ENCODE measurements at regions not wholly inside any gene's neighbourhood (a gene's known extent, or its start where the extent isn't known, plus 50 kb on each side); places are given as distances from the start of the nearest gene placed in this dataset.

DNA sequence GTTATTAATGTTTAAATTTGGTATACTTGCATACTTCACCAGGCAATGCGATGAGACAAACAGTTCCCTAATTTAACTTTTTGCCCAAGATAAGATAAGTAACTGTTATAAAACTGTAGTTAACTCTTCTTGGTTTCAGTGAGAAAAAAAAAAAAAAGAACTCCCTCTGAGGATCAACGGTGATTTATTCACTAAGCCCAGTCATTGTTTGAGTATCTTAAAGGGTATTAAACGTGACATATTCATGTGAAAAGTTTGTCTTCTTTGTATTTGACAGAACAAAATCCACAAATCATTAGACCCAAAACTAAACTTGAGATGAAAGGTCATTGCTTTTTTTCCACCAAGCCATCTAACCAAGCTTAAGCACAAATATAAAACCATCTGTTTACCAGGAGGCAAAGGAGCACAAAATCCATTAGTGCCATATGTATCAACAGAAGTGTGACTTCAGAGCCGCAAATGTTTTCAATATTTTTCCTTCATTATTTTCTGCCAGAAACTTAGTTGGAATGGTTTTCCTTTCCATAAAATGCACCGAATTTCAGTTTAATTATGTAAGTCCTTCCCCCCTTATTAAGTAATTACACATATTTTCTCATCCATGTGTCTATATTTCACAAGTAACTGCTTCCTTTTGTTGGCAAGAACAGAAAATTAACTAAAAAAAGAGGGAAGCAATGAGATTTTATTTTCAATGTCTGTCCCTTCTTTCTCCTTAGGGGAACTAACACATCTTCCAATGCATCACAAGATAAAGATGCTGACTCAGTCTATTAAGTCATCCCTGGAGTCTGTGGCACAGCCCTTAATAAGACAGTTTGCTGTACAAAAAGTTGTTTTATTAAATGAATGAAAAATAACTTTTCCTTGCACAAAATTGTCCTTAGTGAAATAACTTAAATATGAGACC lies 92.2 kb upstream of the RAP2B start:
- POLR2A ChIA-PET: no interaction called here

DNA sequence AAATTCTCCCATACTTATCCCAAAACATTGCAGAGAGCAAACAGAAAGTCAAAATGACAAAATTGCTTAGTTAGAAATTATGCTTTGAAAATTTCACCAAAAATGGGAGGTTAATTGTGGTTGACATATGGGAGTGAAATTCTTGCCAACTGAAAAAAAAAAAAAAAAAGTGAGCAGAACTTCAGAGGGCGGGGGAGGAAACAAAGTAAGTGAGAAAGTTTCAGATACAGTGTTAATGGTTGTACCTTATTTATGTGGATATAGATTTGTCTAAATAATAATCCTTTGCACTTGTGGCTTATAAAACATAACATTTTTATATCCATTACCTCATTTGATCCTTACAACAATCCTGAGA lies 91.5 kb upstream of the RAP2B start:
- peak overlapping the region; percentile 26; the same call in 1 of the 3 replicates for H3K4me2 ChIP-seq
- CTCF ChIA-PET: no interaction called here
- POLR2A ChIA-PET: no interaction called here
- H3K27ac ChIP-seq: no peak overlapping the region
- no peak for TF ChIP-seq MAFK (IDR thresholded peaks at IDR 0.05; ENCODE audit: partially characterized antibody)
- TF ChIP-seq, protein P1, sequence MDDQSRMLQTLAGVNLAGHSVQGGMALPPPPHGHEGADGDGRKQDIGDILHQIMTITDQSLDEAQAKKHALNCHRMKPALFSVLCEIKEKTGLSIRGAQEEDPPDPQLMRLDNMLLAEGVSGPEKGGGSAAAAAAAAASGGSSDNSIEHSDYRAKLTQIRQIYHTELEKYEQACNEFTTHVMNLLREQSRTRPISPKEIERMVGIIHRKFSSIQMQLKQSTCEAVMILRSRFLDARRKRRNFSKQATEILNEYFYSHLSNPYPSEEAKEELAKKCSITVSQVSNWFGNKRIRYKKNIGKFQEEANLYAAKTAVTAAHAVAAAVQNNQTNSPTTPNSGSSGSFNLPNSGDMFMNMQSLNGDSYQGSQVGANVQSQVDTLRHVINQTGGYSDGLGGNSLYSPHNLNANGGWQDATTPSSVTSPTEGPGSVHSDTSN (IDR thresholded peaks at IDR 0.05): no peak
- TF ChIP-seq RNF2 (IDR thresholded peaks at IDR 0.05; ENCODE audit: borderline replicate concordance, low read depth): no peak
- no peak for TF ChIP-seq HOXA7 (CRISPR knock-in tag; IDR thresholded peaks at IDR 0.05)
- TF ChIP-seq FOXS1 (CRISPR knock-in tag; IDR thresholded peaks at IDR 0.05): no peak
- TF ChIP-seq POLR2AphosphoS2 (conservative IDR thresholded peaks at IDR 0.05; ENCODE audit: low read length): no peak
- TF ChIP-seq HDAC2 (IDR thresholded peaks at IDR 0.05): no peak
- no peak for TF ChIP-seq ZSCAN20 (CRISPR knock-in tag; IDR thresholded peaks at IDR 0.05)
- TF ChIP-seq ESRRA (IDR thresholded peaks at IDR 0.05; ENCODE audit: borderline replicate concordance, low read length): no peak
- no peak for TF ChIP-seq JUN (IDR thresholded peaks at IDR 0.05)
- peaks cover 12% of the 10 kb centered on the region; the same call in 2 of the 3 replicates for H3K4me1 ChIP-seq
- DNase-seq (ENCODE audit: low read depth in 1 of 2, low spot score in 1 of 2): no peak
- no peak overlapping the region for H3K4me3 ChIP-seq
- no peak for ATAC-seq
- no peaks in the 10 kb centered on the region for H3K9me3 ChIP-seq
- no peak for FAIRE-seq
- WGBS (ENCODE audit: missing lambda C conversion rate): 74% methylated on average over 1 of the region's 1 CpG

More for the DNA sequence above, 92.2 kb upstream of the RAP2B start:
- Histone ChIP-seq H3K4me1 (peaks cover 12% of the 10 kb centered on the region; the same call in 2 of the 3 replicates), H3K4me2 (peak overlapping the region; percentile 26; the same call in 1 of the 3 replicates), H3K27ac (no peak overlapping the region), H3K9me3 (no peaks in the 10 kb centered on the region), H3K4me3 (no peak overlapping the region)
- CTCF ChIA-PET: no interaction called here
- TF ChIP-seq MAFK (IDR thresholded peaks at IDR 0.05; ENCODE audit: partially characterized antibody) (peak; percentile 90), KDM1A (IDR thresholded peaks at IDR 0.05; ENCODE audit: low read depth) (no peak), BHLHE40 (IDR thresholded peaks at IDR 0.05; ENCODE audit: low read depth, low read length) (no peak)
- ATAC-seq (no peak), FAIRE-seq (no peak), DNase-seq (ENCODE audit: low read depth in 1 of 2, low spot score in 1 of 2) (peak; percentile 11 to 25)
- WGBS (ENCODE audit: missing lambda C conversion rate): 71% methylated on average over 5 of the region's 5 CpGs

DNA sequence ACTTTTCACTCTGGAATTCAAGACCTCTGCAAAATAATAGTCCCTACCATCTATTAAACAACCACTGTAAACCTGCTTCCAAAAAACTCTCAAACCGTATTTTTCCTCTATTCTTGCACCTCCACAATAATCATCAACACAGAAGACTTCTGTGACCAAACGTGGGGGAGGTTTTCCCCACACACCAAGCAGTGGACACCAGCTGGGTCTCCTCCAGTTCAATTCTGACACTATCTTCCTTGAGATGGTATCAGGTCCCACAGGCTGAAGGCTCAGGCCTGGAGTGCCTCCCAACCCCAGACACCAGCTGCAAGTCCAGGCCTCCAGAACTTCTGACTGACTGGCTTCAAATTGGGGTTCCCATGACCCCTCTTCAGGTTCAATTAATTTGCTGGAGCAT lies 89.6 kb upstream of the RAP2B start:
- ChIA-PET POLR2A (no interaction called here), CTCF (no interaction called here)
- DNase-seq (ENCODE audit: low read depth in 1 of 2, low spot score in 1 of 2) (no peak), FAIRE-seq (no peak), ATAC-seq (no peak)
- Histone ChIP-seq H3K27ac (no peak overlapping the region), H3K4me3 (no peak overlapping the region), H3K9me3 (no peaks in the 10 kb centered on the region), H3K4me1 (peaks cover 12% of the 10 kb centered on the region; the same call in 2 of the 3 replicates), H3K4me2 (no peak overlapping the region)
- 72% methylated on average over 2 of the region's 2 CpGs for WGBS (ENCODE audit: missing lambda C conversion rate)
- no peak for TF ChIP-seq TFCP2L1 (CRISPR knock-in tag; IDR thresholded peaks at IDR 0.05)
- no peak for TF ChIP-seq KDM1A (IDR thresholded peaks at IDR 0.05; ENCODE audit: low read depth)
- no peak for TF ChIP-seq SREBF2 (IDR thresholded peaks at IDR 0.05)
- TF ChIP-seq, protein P2, sequence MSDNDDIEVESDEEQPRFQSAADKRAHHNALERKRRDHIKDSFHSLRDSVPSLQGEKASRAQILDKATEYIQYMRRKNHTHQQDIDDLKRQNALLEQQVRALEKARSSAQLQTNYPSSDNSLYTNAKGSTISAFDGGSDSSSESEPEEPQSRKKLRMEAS (IDR thresholded peaks at IDR 0.05): no peak
- TF ChIP-seq ZC3H11A (IDR thresholded peaks at IDR 0.05): no peak
- TF ChIP-seq, protein P3, sequence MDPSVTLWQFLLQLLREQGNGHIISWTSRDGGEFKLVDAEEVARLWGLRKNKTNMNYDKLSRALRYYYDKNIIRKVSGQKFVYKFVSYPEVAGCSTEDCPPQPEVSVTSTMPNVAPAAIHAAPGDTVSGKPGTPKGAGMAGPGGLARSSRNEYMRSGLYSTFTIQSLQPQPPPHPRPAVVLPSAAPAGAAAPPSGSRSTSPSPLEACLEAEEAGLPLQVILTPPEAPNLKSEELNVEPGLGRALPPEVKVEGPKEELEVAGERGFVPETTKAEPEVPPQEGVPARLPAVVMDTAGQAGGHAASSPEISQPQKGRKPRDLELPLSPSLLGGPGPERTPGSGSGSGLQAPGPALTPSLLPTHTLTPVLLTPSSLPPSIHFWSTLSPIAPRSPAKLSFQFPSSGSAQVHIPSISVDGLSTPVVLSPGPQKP (IDR thresholded peaks at IDR 0.05; ENCODE audit: low read depth, low read length): no peak
- no peak for TF ChIP-seq BHLHE40 (IDR thresholded peaks at IDR 0.05; ENCODE audit: low read depth, low read length)
- no peak for TF ChIP-seq JUNB (IDR thresholded peaks at IDR 0.05)
- TF ChIP-seq EHMT2 (IDR thresholded peaks at IDR 0.05; ENCODE audit: low read depth): no peak
- TF ChIP-seq POLR2AphosphoS2 (conservative IDR thresholded peaks at IDR 0.05; ENCODE audit: low read length): no peak
- no peak for TF ChIP-seq PHF8 (IDR thresholded peaks at IDR 0.05; ENCODE audit: borderline replicate concordance, low read depth)
- TF ChIP-seq, protein P4, sequence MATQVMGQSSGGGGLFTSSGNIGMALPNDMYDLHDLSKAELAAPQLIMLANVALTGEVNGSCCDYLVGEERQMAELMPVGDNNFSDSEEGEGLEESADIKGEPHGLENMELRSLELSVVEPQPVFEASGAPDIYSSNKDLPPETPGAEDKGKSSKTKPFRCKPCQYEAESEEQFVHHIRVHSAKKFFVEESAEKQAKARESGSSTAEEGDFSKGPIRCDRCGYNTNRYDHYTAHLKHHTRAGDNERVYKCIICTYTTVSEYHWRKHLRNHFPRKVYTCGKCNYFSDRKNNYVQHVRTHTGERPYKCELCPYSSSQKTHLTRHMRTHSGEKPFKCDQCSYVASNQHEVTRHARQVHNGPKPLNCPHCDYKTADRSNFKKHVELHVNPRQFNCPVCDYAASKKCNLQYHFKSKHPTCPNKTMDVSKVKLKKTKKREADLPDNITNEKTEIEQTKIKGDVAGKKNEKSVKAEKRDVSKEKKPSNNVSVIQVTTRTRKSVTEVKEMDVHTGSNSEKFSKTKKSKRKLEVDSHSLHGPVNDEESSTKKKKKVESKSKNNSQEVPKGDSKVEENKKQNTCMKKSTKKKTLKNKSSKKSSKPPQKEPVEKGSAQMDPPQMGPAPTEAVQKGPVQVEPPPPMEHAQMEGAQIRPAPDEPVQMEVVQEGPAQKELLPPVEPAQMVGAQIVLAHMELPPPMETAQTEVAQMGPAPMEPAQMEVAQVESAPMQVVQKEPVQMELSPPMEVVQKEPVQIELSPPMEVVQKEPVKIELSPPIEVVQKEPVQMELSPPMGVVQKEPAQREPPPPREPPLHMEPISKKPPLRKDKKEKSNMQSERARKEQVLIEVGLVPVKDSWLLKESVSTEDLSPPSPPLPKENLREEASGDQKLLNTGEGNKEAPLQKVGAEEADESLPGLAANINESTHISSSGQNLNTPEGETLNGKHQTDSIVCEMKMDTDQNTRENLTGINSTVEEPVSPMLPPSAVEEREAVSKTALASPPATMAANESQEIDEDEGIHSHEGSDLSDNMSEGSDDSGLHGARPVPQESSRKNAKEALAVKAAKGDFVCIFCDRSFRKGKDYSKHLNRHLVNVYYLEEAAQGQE (IDR thresholded peaks at IDR 0.05): no peak
- TF ChIP-seq MAFK (IDR thresholded peaks at IDR 0.05; ENCODE audit: partially characterized antibody): no peak
- no peak for TF ChIP-seq CEBPB (IDR thresholded peaks at IDR 0.05)
- TF ChIP-seq, protein P5, sequence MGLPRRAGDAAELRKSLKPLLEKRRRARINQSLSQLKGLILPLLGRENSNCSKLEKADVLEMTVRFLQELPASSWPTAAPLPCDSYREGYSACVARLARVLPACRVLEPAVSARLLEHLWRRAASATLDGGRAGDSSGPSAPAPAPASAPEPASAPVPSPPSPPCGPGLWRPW (IDR thresholded peaks at IDR 0.05): no peak
